T47D (cell line): ENCODE measurements at regions not wholly inside any gene's neighbourhood (a gene's known extent, or its start where the extent isn't known, plus 50 kb on each side); places are given as distances from the start of the nearest gene placed in this dataset.
"Not testable (repeated sequence)": the region's sequence is repeated elsewhere in the genome, so short reads cannot be mapped to it uniquely, and the experiment has no call there.

ENCODE experiments used
- DNase-seq, 2 experiments: peaks; one replicate each; pipeline versions ENCODE4 v3.0.0 to v3.0.0-alpha.2; 2011 to 2012; ENCODE audit warnings: low read depth in 1 of 2, low spot score in 1 of 2
- JUND ChIP-seq: IDR thresholded peaks from 2 replicates; pipeline ENCODE4 v1.6.1; 2012; ENCODE audit warnings: low read depth
- in situ Hi-C: cut with HindIII; loops from 2 replicates; pipeline ENCODE4 v1.10.0; 2016; ENCODE audit warnings: low sequenced_read_pairs, low pct_unique_long_range_greater_than_20kb

DNA sequence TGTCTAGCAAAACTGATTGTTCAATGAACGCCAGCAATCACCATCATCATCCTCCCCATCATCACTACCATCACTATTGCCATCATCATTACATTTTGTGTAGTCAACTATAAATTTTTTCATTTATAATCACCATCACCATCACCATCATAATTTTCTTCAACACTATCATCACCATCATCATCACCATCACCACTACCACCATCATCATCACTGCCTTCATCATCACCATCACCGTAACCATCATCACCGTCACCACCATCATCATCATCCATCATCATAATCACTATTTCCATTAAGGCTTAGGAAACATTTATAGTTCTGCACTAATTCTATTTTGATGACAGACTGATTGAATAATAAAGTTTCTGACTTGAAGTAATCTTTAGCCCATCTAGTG is 434.8 kb upstream of the TMEM132C start:
- no peak for DNase-seq
- in situ Hi-C loops = no loop called here
- no peak for TF ChIP-seq JUND

DNA sequence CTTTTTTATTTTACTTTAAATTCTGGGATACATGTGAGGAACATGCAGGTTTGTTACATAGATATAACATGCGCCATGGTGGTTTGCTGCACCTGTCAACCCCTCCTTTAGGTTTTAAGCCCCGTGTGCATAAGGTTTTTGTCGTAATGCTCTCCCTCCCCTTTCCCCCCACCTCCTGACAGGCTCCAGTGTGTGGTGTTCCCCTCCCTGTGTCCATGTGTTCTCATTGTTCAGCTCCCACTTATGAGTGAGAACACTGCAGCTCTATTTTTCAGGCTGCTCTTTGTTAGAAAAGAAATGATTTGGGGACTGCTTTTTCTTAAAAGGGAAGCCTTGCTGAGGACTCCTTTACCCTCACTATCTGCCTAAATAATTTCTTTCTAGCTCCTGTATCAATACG is 430.2 kb upstream of the TMEM132C start:
- in situ Hi-C loops = not testable (repeated sequence)

DNA sequence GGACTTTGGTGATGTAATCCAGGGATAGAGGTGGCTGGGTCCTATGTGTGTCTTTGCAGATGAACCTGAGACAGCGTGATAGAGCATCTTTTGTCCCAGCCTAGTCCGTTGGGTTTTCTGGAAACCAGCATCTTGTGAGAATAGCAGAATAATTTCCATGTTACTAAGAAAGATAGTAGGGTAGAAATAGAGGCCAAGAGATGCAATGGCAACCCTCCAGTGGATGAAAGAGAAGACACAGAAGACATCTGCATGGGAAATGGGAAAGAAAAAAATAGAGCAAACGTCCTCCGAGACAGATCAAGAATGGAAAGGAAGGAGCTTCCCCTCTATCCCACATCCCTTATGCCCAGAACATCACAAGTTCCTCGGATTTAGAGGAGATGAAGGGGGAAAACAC is 409.3 kb upstream of the TMEM132C start:
- in situ Hi-C loops = no loop called here
- no peak for DNase-seq
- TF ChIP-seq JUND = no peak

More for the DNA sequence above, 430.2 kb upstream of the TMEM132C start:
- not testable (repeated sequence) for DNase-seq

DNA sequence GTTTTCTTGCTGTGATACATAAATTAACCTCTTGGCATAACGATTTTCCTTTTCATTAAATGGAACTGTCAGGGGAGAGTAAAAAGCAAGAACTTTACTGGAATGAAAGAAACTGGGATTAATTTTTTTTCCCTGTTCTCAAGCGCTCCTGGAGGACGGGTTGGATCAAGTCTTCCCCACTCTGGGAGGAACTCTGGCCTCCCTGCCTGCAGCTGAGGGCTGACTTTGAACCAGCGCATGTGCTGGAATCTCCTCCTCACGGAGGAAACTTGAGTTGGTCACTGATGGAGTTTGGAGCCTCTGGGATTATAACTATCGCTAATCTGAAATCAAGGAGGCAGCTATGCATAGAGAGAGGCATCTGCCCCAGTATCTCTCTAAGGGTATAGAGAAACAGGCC is 406.4 kb upstream of the TMEM132C start:
- no peak for DNase-seq
- in situ Hi-C loops = no loop called here
- TF ChIP-seq JUND = no peak

DNA sequence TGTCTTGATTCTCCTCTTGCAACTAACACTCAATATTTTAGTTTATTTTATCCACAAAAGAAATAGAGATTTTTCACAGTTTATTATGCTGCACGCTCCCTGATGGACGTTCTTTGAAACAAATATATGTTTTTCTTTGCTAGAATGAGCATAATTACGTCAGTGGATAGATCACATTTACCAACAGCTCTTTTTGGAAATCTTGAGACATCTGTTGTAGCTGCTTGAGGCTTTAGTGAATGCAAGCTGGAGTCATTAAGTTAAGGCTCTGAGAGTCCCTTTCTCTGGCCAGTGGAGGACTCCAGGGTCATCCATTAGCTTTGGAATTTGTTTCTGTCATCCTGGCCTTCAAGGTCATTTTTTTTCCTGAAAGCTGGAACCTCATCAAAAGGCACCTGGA is 405.6 kb upstream of the TMEM132C start:
- in situ Hi-C loops = no loop called here
- no peak for DNase-seq
- no peak for TF ChIP-seq JUND

DNA sequence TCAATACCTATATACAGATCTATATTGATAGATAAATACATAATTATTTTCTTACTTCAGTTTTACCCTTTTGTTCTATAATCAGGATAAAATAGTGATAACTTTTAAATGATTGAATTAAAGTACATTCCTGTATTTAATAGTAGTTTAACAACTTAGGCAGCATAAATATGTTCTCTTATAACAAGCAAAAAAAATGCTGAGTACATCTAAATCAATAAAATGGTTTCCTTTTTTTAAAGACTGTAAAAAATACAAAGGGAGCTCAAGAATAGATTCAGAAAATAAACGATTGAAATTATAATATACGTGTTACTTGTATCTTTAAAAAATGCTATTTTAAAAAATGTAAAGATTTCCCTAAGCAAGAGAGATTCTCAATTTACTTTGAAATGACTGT is 393.7 kb upstream of the TMEM132C start:
- no peak for DNase-seq
- in situ Hi-C loops = no loop called here
- TF ChIP-seq JUND = no peak

DNA sequence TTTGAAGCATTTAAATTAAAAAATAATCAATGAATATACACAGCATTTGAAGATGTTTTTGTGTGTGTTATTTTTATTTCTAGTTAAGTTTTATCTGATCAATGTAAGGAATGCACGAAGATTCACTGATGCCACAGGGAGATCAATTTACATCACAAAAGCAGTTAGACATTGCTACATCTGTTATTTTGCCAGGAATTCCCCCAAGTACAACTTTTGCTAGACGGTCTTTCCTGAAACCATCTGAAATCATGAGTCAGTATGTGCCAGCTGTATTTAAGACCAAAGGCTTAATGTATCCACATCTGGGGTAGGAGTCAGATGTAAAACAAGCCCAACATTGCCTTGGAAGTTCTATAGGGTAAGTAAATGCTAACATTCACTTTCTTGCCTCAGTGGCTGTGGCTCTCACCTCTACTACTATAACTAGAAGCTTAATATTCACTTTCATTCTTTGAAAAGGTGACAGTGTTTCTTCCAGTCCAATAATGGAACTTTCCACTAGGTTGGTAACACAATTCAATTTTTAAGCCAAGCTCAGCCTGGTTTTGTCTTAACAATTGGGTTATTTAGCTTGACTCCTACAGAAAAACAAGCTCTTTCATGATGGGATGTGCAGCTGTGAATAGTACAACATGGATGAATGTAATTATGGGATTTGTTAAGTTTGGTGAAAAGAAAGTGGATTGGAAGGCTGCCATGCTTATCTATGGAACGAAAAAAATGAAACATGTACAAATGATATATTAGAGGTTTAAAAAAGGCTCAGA is 385.4 kb upstream of the TMEM132C start:
- no peak for DNase-seq
- no peak for TF ChIP-seq JUND
- in situ Hi-C loops = no loop called here

DNA sequence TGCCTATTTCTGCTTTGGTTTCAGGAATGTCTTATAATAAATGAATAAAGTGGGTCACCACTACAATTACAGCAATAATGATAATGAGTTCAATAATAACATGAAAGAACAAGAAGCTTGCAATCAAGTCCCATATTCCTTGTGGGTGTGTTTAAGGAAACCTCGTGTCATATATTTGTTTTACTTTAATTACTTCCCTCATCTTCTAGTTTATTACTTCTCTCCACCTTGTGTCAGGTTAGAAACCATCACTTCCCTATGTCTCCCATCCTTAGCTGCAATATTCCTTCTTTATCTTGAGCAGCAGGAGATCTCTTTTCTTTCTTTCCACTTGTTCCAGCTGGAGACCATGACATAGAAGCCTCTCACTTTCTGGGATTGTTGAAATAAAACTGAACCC is 384.0 kb upstream of the TMEM132C start:
- TF ChIP-seq JUND = no peak
- in situ Hi-C loops = no loop called here
- DNase-seq = no peak

DNA sequence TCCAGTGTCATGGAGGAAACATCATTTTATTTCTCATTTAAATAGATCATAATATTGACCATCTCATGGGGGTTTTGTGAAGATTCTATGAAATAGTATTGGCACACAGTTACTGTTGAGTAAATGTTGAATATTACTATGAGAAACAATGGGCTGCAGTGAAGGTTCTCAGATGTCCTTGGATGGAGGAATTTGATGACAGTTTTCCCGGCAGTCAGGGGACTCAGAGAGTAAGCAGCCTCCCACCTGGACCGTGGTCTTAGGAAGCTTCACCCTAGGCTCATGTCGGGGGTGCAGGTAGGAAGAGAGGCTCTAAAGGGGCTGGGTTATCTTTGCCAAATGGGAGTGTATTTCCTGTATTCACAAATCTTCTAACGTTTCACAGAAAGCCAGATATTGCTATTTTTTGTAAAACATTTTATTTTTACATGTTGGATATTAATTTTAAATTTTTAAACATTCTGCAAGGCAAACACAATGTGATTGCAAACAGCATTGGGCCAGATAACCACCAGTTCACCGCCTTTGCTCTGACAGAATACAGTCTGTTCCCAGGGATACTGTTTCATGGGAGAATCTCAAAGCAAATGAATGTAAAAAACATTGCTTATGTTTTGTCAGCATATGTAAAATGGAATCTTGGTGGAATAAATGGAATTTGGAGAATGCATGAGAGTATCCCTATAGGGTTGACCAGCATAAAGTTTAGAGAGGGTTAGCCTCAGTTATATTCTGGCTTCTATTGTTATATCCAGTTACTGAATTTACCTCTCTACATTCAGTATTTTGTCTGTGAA is 380.8 kb upstream of the TMEM132C start:
- in situ Hi-C loops = no loop called here
- no peak for DNase-seq
- TF ChIP-seq JUND = no peak

DNA sequence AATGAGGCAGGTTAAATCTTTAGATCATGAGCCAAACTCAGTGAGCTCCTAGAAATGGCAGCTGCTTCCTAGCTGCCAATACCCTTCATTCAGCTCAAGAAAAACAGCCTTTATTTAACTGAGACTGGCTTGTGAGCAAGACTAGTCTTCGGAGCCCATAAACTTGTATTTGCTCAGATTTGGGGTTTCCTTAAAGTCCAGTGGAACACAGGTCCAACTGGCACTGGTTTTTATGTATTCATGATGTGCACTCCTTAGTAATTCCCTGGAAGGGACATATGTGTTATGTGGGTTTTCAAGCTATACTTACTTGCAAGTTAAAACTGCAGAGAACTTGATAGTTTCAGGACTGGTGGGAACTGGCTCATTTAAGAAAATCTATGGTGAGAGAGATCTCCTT is 380.1 kb upstream of the TMEM132C start:
- no peak for DNase-seq
- no peak for TF ChIP-seq JUND

DNA sequence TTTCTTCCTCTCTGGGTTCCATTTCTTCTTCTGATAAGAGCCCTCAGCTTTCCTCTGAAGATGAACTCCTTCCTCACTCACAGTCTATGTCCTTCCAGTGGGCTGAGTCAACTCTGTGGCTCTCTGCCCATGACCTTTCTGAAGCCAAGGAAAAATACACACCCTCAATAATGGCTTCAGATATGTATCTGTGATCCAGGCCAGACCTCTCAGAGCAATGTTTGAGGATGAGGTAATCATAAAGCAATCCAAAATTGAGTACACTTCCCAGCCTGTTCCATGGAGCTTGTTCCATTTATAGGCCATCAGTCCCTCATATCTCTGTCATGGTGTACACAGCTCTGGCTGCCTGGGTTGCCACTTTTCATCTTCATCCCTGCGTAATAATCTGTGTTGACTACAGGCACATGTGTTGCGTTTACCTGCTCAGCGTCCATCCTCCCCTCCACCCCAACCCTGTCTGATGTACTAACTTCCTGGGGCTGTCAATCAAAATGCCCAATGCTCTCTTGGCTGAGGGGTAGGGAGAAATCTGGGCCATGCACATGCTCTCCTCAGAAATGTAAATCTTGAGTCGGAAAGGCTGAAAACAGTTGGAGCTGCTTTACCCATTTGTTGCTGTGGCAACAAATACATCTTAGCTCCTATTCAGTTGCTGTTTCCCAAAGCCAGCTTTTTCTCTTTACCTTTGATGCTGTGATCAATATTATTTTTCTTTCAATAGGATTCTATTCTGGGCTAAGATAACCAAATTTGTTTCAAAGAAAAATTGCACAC is 377.8 kb upstream of the TMEM132C start:
- DNase-seq = no peak
- TF ChIP-seq JUND = no peak
- in situ Hi-C loops = no loop called here

More for the DNA sequence above, 380.1 kb upstream of the TMEM132C start:
- in situ Hi-C loops = no loop called here

DNA sequence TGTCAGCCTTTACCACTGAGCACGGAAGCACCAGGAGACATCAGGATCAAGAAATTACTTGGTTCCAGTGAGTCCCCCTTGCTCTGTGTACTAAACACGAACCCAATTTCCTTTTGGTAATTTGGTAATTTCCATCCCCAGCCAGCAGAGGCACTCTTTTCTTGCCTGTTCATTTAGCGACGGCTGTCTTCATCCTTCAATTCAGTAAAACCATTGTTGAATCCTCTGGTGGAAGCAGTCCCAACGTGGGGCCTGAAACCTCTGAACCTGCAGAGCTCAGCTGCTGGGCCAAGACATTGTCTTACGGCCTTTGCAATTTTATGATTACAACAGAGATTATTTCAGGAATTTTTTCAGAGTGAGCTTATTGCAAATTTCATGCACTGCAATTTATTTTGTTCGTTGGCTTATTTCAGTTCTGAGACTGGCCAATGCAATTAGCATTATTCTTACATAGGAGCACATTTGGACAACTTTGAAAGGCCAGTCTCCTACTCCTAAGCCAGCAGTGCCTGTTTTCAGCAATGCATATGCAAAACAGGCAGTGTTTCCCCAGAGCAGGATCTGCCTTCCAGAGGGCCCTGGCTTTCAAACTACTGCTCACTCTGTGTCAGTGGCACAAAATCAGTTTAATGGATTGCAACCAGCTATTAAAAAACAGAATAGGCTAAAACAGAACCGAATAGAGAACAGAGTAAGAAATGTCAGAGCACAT is 372.9 kb upstream of the TMEM132C start:
- no peak for TF ChIP-seq JUND
- in situ Hi-C loops = no loop called here
- DNase-seq = no peak

DNA sequence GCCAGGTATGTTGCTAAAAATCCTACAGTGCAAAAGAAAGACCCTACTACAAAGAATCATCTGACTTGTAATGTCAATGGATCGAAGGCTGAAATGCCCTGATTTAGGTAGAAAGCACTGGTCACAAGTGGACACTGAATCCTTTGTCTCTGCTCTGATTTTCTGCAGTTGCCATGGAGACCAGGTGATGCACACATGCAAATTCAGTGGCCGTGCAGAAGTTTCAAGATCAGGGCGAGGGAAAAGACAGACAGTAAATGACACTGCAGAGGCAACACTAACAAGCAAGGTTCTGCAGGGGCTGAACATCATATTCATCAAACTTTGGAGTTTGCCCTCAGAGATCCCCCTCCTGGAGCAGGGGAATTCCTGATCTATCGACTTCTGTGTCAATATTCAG is 370.3 kb upstream of the TMEM132C start:
- DNase-seq = no peak
- in situ Hi-C loops = no loop called here
- TF ChIP-seq JUND = no peak
